ENCODE measurements at regions not wholly inside any gene's neighbourhood (a gene's known extent, or its start where the extent isn't known, plus 50 kb on each side); places are given as distances from the start of the nearest gene placed in this dataset.

GRCh38 chr2:180203972-180204371 is 196.9 kb upstream of the CWC22 start:
- TF ChIP-seq CTCF (IDR thresholded peaks at IDR 0.05 in 8 of 11, conservative IDR thresholded peaks at IDR 0.05 in 3 of 11) (no peak), POLR2A (IDR thresholded peaks at IDR 0.05) (no peak), POLR2AphosphoS5 (IDR thresholded peaks at IDR 0.05) (no peak)

Measured in spleen (tissue), 7 donors.